ENCODE measurements at regions not wholly inside any gene's neighbourhood (a gene's known extent, or its start where the extent isn't known, plus 50 kb on each side); places are given as distances from the start of the nearest gene placed in this dataset.

- CTCF ChIA-PET (ENCODE audit: partially characterized antibody): interaction anchor here (0.9 to 1.7 kb wide), 2 partner anchors 9 to 235 kb away, joined by 3 to 4 read pairs; no protein-coding TSS in a partner anchor
- no peaks in the 10 kb centered on the region for H3K79me2 ChIP-seq (ENCODE audit: control insufficient read depth in 1 of 2, insufficient read depth in 2 of 2, low read length in 2 of 2)
- TF ChIP-seq TBP (IDR thresholded peaks at IDR 0.05; ENCODE audit: low read depth, low read length): no peak
- TF ChIP-seq JUND (IDR thresholded peaks at IDR 0.05; ENCODE audit: low read length): no peak
- no peak for TF ChIP-seq SP4 (IDR thresholded peaks at IDR 0.05; ENCODE audit: low read length)
- no peak for TF ChIP-seq NANOG (IDR thresholded peaks at IDR 0.05; ENCODE audit: insufficient read depth, low read depth, low read length, poor library complexity, severe bottlenecking)
- no peak for TF ChIP-seq CEBPB (IDR thresholded peaks at IDR 0.05; ENCODE audit: low read depth, low read length)
- no peak for TF ChIP-seq SAP30 (IDR thresholded peaks at IDR 0.05; ENCODE audit: insufficient read depth, insufficient replicate concordance, low read length)
- no peak for TF ChIP-seq SUZ12 (IDR thresholded peaks at IDR 0.05; ENCODE audit: low read length)
These were observed 227.0 kb downstream of the INHBA start for GRCh38 chr7:41475801-41476459.

More at GRCh38 chr7:41475801-41476459, 227.0 kb downstream of the INHBA start:
- H3K27ac ChIP-seq (ENCODE audit: low read depth, low read length): no peak overlapping the region
- H3K14ac ChIP-seq (ENCODE audit: insufficient read length): no peak overlapping the region
- FAIRE-seq (no peak), DNase-seq (ENCODE audit: low read depth in 1 of 2, low spot score in 2 of 2) (no peak)
- H4K20me1 ChIP-seq (replicated peaks in 1 of 2; ENCODE audit: control insufficient read depth in 1 of 2, insufficient read depth in 2 of 2, low read length in 2 of 2): no peaks in the 10 kb centered on the region
- no peak overlapping the region for H4K91ac ChIP-seq (replicated peaks; ENCODE audit: insufficient read length, low read length)
- no peaks in the 10 kb centered on the region for H3K79me1 ChIP-seq (ENCODE audit: low read depth, low read length)
- H3K9me3 ChIP-seq (ENCODE audit: insufficient read depth in 2 of 2, low read depth in 1 of 2, low read length in 1 of 2): peaks cover 3 to 7% of the 10 kb centered on the region in 2 experiments; a peak in 3 of 4 replicates
- H3K4me3 ChIP-seq (ENCODE audit: extremely low read depth in 1 of 4, insufficient read depth in 2 of 4, low read depth in 3 of 4, low read length in 4 of 4): no peak overlapping the region
- no peak overlapping the region for H2BK15ac ChIP-seq (ENCODE audit: low read length)
- H3K23me2 ChIP-seq (ENCODE audit: low read depth, low read length): no peaks in the 10 kb centered on the region
- no peak overlapping the region for H3K56ac ChIP-seq (replicated peaks; ENCODE audit: insufficient read length, low read depth, low read length)
- H3K4ac ChIP-seq (replicated peaks; ENCODE audit: insufficient read length, low read depth, low read length): no peak overlapping the region
- no peak overlapping the region for H3K9ac ChIP-seq (replicated peaks in 1 of 4; ENCODE audit: extremely low read depth in 1 of 4, low read depth in 3 of 4, low read length in 3 of 4)
- H2BK12ac ChIP-seq (ENCODE audit: low read depth, low read length): no peak overlapping the region
- H2BK5ac ChIP-seq (ENCODE audit: low read depth, low read length): no peak overlapping the region
- no peaks in the 10 kb centered on the region for H3K36me3 ChIP-seq (ENCODE audit: control insufficient read depth in 2 of 4, insufficient read depth in 4 of 4, low read length in 3 of 4)
- POLR2A ChIA-PET (ENCODE audit: partially characterized antibody): no interaction called here
- H3K23ac ChIP-seq (ENCODE audit: insufficient read length): no peak overlapping the region
- no peak overlapping the region for H2BK120ac ChIP-seq (replicated peaks; ENCODE audit: low read depth, low read length)
- no peak overlapping the region for H4K5ac ChIP-seq (ENCODE audit: insufficient read length, low read depth, low read length)
- WGBS, 2 experiments (ENCODE audit: extremely low coverage in 1 of 2, insufficient coverage in 1 of 2, insufficient read length in 1 of 2, insufficient replicate concordance in 2 of 2, low coverage in 1 of 2, low lambda C conversion rate in 2 of 2, missing lambda C conversion rate in 1 of 2): 92% methylated on average over 2 of the region's 2 CpGs; no CpG with 5 or more reads in 1 of the 2 experiments
- no peak overlapping the region for H2BK20ac ChIP-seq (ENCODE audit: low read length)
- H3K27me3 ChIP-seq (replicated peaks in 1 of 4; ENCODE audit: control insufficient read depth in 3 of 4, extremely low read depth in 1 of 4, insufficient read depth in 3 of 4, low read length in 3 of 4): no peaks in the 10 kb centered on the region
- H3K4me1 ChIP-seq (replicated peaks in 1 of 4; ENCODE audit: control insufficient read depth in 3 of 4, insufficient read depth in 4 of 4, low read length in 3 of 4): peaks cover 0 to 3% (median 1%) of the 10 kb centered on the region in 4 experiments; a peak in 1 of 7 replicates
- H3K18ac ChIP-seq (ENCODE audit: extremely low read depth, low read length): no peak overlapping the region
- no peak overlapping the region for H2AFZ ChIP-seq (ENCODE audit: low read length)
- H3K4me2 ChIP-seq (ENCODE audit: insufficient read depth in 1 of 2, low read depth in 2 of 2, low read length in 2 of 2): no peak overlapping the region
- no peak overlapping the region for H4K8ac ChIP-seq (ENCODE audit: extremely low read depth, insufficient read depth, low read length)
- no peak overlapping the region for H2AK5ac ChIP-seq (ENCODE audit: low read depth, low read length)
